Pancreas (tissue), 10 donors: ENCODE measurements at regions not wholly inside any gene's neighbourhood (a gene's known extent, or its start where the extent isn't known, plus 50 kb on each side); places are given as distances from the start of the nearest gene placed in this dataset.
"Not testable (repeated sequence)": the region's sequence is repeated elsewhere in the genome, so short reads cannot be mapped to it uniquely, and the experiment has no call there.

Experiments
- ATAC-seq, 4 donors: fragments of 200-7000 bp; cut with Tn5 transposase; one replicate each; pipeline versions ENCODE4 v1.8.0 to v1.9.1; 2020; ENCODE audit warnings: mild to moderate bottlenecking in 4 of 4, moderate library complexity in 4 of 4
- DNase-seq, 6 donors: peaks; one replicate each; pipeline ENCODE4 v3.0.0-alpha.2; 2020
- FAIRE-seq: peaks from 2 replicates; lab custom pipeline; 2012; peaks lifted over from hg19 to GRCh38; lab: Jason Lieb, UNC
- H3K27ac ChIP-seq, 4 donors: fragments of 200-600 bp; sonication (generic); 1 replicate in 3 of 4; 2 replicates in 1 of 4; pipeline versions ENCODE4 v1.5.0 to v1.8.0; 2020
- H3K27me3 ChIP-seq, 4 donors: fragments of 200-600 bp; one replicate each; pipeline ENCODE4 v1.8.0; 2021
- H3K36me3 ChIP-seq, 3 donors: fragments of 200-600 bp; sonication (generic) in 1 of 3; one replicate each; pipeline versions ENCODE4 v1.5.0 to v1.8.0; 2020 to 2021
- H3K4me1 ChIP-seq, 3 donors: fragments of 200-600 bp; one replicate each; pipeline ENCODE4 v1.8.0; 2021
- H3K4me3 ChIP-seq, 4 donors: fragments of 200-600 bp; sonication (generic) in 2 of 4; one replicate each; pipeline versions ENCODE4 v1.5.0 to v1.8.0; 2020 to 2021
- H3K9me3 ChIP-seq, 4 donors: fragments of 200-600 bp; one replicate each; pipeline ENCODE4 v1.8.0; 2021
- WGBS, 2 donors: extraction: QIAGEN DNeasy Blood & Tissue Kit; methylation state at CpG; one replicate each; pipeline ENCODE4 v1.1.7; 2013; 5-methylcytosine and 5-hydroxymethylcytosine counted together
- intact Hi-C, 3 donors: fragments of 100-400 bp; cut with DNase I; formaldehyde crosslinking; loops; one replicate each; pipeline versions ENCODE4 v1.11.1 to v1.14.2; 2022
- TF ChIP-seq, protein P1 (sequence below), 4 donors: fragments of 200-600 bp; sonication (generic) in 3 of 4; IDR thresholded peaks; one replicate each; pipeline versions ENCODE4 v1.5.0 to v1.8.0; 2021; ENCODE audit warnings: antibody characterized with exemption in 4 of 4
- donor health status: healthy with polysubstance abuse.
- donor health status: DM: no; HTN: no; CAD: no; lungs with moderate emphysema.
- donor health status: DM: no; HTN: no; CAD: no.
- donor health status: control.
- donor health status: control.
- donor health status: Bipolar disorder and iron deficiency.
- donor health status: DM: yes; HTN: yes; CAD: no.
- donor health status: DM: no; HTN: no; CAD: no.
- donor health status: DM: no; HTN: no; CAD: no.
- donor health status: DM: yes; HTN: yes; CAD: no.

DNA sequence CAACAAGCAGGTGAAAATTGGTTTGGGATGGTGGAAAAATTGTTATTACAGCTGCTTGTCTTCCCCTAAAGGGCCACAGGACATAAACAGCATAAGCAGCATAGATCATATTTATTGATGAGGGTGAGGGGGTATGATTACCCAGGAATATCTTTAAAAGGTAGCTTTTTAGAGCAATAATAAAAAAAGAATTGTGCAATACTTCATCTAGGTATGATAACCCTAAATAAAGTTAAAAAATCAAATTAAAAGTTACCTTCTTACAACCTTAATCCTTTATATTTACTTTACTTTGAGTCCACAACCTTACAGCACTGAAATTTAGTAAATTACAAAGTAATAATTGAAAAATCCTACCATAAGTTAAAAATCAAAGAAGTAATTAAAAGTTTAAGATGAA is 653.3 kb upstream of the RGS18 start:
- no peaks in the 10 kb centered on the region for H3K36me3 ChIP-seq
- TF ChIP-seq, protein P1, sequence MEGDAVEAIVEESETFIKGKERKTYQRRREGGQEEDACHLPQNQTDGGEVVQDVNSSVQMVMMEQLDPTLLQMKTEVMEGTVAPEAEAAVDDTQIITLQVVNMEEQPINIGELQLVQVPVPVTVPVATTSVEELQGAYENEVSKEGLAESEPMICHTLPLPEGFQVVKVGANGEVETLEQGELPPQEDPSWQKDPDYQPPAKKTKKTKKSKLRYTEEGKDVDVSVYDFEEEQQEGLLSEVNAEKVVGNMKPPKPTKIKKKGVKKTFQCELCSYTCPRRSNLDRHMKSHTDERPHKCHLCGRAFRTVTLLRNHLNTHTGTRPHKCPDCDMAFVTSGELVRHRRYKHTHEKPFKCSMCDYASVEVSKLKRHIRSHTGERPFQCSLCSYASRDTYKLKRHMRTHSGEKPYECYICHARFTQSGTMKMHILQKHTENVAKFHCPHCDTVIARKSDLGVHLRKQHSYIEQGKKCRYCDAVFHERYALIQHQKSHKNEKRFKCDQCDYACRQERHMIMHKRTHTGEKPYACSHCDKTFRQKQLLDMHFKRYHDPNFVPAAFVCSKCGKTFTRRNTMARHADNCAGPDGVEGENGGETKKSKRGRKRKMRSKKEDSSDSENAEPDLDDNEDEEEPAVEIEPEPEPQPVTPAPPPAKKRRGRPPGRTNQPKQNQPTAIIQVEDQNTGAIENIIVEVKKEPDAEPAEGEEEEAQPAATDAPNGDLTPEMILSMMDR (IDR thresholded peaks at IDR 0.05), result no peak
- DNase-seq (no peak), ATAC-seq (no peak), FAIRE-seq (no peak)
- no peak overlapping the region for H3K27ac ChIP-seq
- no peaks in the 10 kb centered on the region for H3K4me1 ChIP-seq
- intact Hi-C loops, result no loop called here
- H3K27me3 ChIP-seq, result no peaks in the 10 kb centered on the region
- H3K9me3 ChIP-seq, result no peaks in the 10 kb centered on the region
- no peak overlapping the region for H3K4me3 ChIP-seq

DNA sequence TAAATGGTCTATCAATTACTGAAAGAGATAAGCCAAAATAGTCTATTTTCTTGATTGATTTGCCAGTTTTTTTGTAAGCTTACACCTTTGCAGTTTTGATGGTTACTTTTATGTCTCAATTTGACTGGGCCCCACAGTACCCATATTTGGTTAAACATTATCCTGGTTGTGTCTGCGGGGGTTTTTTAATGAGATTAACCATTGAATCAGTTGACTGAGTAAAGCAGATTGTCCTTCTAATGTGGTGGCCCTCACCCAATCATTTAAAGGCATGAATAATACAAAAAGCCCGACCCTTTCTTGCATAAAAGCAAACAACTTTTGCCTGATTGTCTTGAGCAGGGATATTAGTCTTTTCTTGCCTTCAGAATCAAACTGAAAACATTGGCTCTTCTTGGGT is 650.0 kb upstream of the RGS18 start:
- TF ChIP-seq, protein P1 (IDR thresholded peaks at IDR 0.05), result no peak
- no peak for FAIRE-seq
- no peak for DNase-seq

DNA sequence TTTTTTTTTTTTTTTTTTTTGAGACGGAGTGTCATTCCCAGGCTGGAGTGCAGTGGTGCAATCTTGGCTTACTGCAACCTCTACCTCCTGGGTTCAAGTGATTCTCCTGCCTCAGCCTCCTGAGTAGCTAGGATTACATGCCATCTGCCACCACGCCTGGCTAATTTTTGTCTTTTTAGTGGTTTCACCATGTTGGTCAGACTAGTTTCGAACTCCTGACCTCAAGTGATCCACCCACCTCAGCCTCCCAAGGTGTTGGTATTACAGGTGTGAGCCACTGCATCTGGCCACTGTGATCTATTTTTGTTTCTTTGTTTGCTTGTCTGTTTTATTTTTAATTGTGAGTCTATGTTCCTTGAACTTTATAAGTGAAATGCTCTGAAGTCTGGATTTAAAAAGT is 646.8 kb upstream of the RGS18 start:
- H3K27ac ChIP-seq, H3K27me3 ChIP-seq, FAIRE-seq, H3K36me3 ChIP-seq, ATAC-seq, DNase-seq, H3K9me3 ChIP-seq, intact Hi-C loops, H3K4me1 ChIP-seq, H3K4me3 ChIP-seq: not testable (repeated sequence)
- whole genome bisulfite sequencing, 2 donors, result 93 to 97% methylated on average over 3 of the region's 3 CpGs

More for the DNA sequence above, 650.0 kb upstream of the RGS18 start:
- H3K4me1 ChIP-seq, result no peaks in the 10 kb centered on the region
- no peaks in the 10 kb centered on the region for H3K9me3 ChIP-seq
- no peak overlapping the region for H3K27ac ChIP-seq
- WGBS, 2 donors, result 59 to 76% methylated on average over 2 of the region's 2 CpGs
- H3K36me3 ChIP-seq, result no peaks in the 10 kb centered on the region
- no peak for ATAC-seq
- no peaks in the 10 kb centered on the region for H3K27me3 ChIP-seq
- no peak overlapping the region for H3K4me3 ChIP-seq
- intact Hi-C loops, result no loop called here

DNA sequence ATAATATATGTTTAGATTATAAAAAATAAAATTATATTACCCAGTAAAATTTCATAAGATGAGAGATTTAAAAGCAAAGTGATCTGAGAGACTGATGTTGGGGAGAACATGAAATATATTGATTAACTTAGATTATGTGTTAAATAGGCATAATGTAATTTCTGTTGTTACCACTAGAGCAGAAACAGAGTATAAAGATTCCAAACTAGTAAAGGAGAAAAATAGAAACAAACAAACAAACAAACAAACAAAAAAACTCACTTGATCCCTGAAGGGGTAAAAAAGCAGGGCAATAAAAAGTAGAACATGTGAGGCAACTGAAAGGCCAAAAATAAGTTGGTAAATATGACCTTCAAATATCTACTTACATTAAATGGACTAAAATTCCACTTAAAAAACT is 640.4 kb upstream of the RGS18 start:
- intact Hi-C loops, result no loop called here
- H3K36me3 ChIP-seq, result no peaks in the 10 kb centered on the region
- no peaks in the 10 kb centered on the region for H3K27me3 ChIP-seq
- no peak overlapping the region for H3K4me3 ChIP-seq
- TF ChIP-seq, protein P1 (IDR thresholded peaks at IDR 0.05), result no peak
- H3K9me3 ChIP-seq, result peaks cover 0 to 4% (median 0%) of the 10 kb centered on the region in 4 donors
- DNase-seq, result no peak
- ATAC-seq, result no peak
- peaks cover 0 to 6% (median 0%) of the 10 kb centered on the region in 3 donors for H3K4me1 ChIP-seq
- no peak overlapping the region for H3K27ac ChIP-seq
- FAIRE-seq, result no peak

DNA sequence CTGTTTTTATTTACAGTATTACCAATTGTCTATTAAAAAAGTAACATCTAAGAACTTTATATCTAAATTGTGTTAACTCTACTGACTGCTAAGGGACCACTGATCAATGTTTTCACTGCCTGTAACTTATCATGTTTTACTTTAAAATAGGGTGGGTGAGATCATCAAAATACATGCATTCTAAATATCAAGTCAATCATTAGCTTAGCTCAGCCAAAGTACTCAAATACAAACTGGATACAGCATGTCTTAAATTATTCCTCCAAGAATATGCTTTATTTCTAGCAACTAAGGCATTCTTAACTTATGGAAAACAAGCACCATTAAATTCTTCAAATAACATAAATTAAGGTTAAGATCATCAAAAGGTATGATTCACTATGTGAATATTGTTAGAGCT is 638.7 kb upstream of the RGS18 start:
- Histone ChIP-seq H3K4me3 (no peak overlapping the region), H3K27me3 (no peaks in the 10 kb centered on the region)
- FAIRE-seq, result no peak

More for the DNA sequence above, 638.7 kb upstream of the RGS18 start:
- Histone ChIP-seq H3K9me3 (peaks cover 0 to 4% (median 0%) of the 10 kb centered on the region in 4 donors), H3K36me3 (no peaks in the 10 kb centered on the region), H3K27ac (peak overlapping the region in 1 of 4 donors; percentile 3), H3K4me1 (peaks cover 0 to 6% (median 0%) of the 10 kb centered on the region in 3 donors)
- intact Hi-C loops, result no loop called here
- ATAC-seq (peak; percentile 63 to 74 (median 68)), DNase-seq (no peak)
- TF ChIP-seq, protein P1 (IDR thresholded peaks at IDR 0.05), result no peak
